Stomach (tissue), 8 donors: ENCODE measurements at regions not wholly inside any gene's neighbourhood (a gene's known extent, or its start where the extent isn't known, plus 50 kb on each side); places are given as distances from the start of the nearest gene placed in this dataset.

ENCODE experiments used
- DNase-seq, 2 donors: peaks; one replicate each; pipeline versions ENCODE4 v3.0.0 to v3.0.0-alpha.2; 2013 to 2019
- H3K27ac ChIP-seq, 5 donors: fragments of 200-600 bp in 4 of 5; sonication (generic) in 4 of 5; one replicate each; pipeline ENCODE4 v1.5.1; 2013 to 2019; ENCODE audit warnings: mild to moderate bottlenecking in 1 of 5, moderate library complexity in 1 of 5
- H3K27me3 ChIP-seq, 3 donors: fragments of 200-600 bp; sonication (generic); one replicate each; pipeline ENCODE4 v1.5.1; 2017 to 2019; ENCODE audit warnings: mixed run types in 1 of 3
- H3K36me3 ChIP-seq, 4 donors: fragments of 200-600 bp; sonication (generic); 1 replicate in 3 of 4; 2 replicates in 1 of 4; pipeline ENCODE4 v1.5.1; 2016 to 2019
- H3K4me1 ChIP-seq, 4 donors: fragments of 200-600 bp; sonication (generic); one replicate each; pipeline ENCODE4 v1.5.1; 2016 to 2019
- H3K4me3 ChIP-seq, 4 donors: fragments of 200-600 bp; sonication (generic) in 3 of 4; one replicate each; pipeline ENCODE4 v1.5.1; 2016 to 2019; ENCODE audit warnings: mild to moderate bottlenecking in 1 of 4
- H3K9me3 ChIP-seq, 4 donors: fragments of 200-600 bp; sonication (generic); one replicate each; pipeline ENCODE4 v1.5.1; 2016 to 2019
- CTCF ChIP-seq, 7 experiments: fragments of 450-650 bp in 4 of 7; fragments of 200-600 bp in 3 of 7; sonication (generic) in 3 of 7; IDR thresholded peaks; one replicate each; pipeline ENCODE4 v1.5.1; 2016 to 2019; ENCODE audit warnings: antibody characterized with exemption in 7 of 7, control low read depth in 2 of 7, mild to moderate bottlenecking in 1 of 7
- EP300 ChIP-seq: sonication (generic); formaldehyde crosslinking; IDR thresholded peaks from one replicate; pipeline ENCODE4 v1.6.1; 2017; ENCODE audit warnings: antibody characterized with exemption
- POLR2A ChIP-seq, 4 donors: fragments of 450-650 bp; IDR thresholded peaks; one replicate each; pipeline ENCODE4 v1.6.1; 2016; ENCODE audit warnings: antibody characterized with exemption in 4 of 4, control low read depth in 2 of 4, mild to moderate bottlenecking in 1 of 4, moderate library complexity in 1 of 4
- POLR2AphosphoS5 ChIP-seq, 3 donors: sonication (generic); formaldehyde crosslinking; IDR thresholded peaks; one replicate each; pipeline ENCODE4 v1.6.1; 2016; ENCODE audit warnings: antibody characterized with exemption in 3 of 3
- WGBS, 5 donors: extraction: QIAGEN DNeasy Blood & Tissue Kit in 3 of 5; methylation state at CpG; one replicate each; pipeline versions ENCODE4 v1.1.5 to v1.1.7; 2013 to 2018; 5-methylcytosine and 5-hydroxymethylcytosine counted together
- intact Hi-C: fragments of 100-400 bp; cut with DNase I; formaldehyde crosslinking; loops from one replicate; pipeline ENCODE4 v1.15.1; 2023; ENCODE audit warnings: low total_unique reads
- donor health status: healthy with polysubstance abuse.
- donor health status: Bipolar disorder and iron deficiency.
- donor health status: healthy.

GRCh38 chr10:108911814-108912541 is 1011.3 kb downstream of the XPNPEP1 start:
- intact Hi-C loops: no loop called here
- Histone ChIP-seq H3K9me3 (no peaks in the 10 kb centered on the region), H3K4me3 (peak overlapping the region; percentile 45 to 58 (median 50)), H3K36me3 (no peaks in the 10 kb centered on the region), H3K4me1 (peaks cover 4 to 11% (median 9%) of the 10 kb centered on the region in 4 donors), H3K27me3 (peaks cover 0 to 9% (median 8%) of the 10 kb centered on the region in 3 donors), H3K27ac (no peak overlapping the region)
- 3 to 4% (median 3%) methylated on average over 22 to 47 of the region's 47 CpGs for whole genome bisulfite sequencing, 5 donors
- no peak for TF ChIP-seq EP300
- TF ChIP-seq CTCF (IDR thresholded peaks at IDR 0.05): peak in 3 of 7 experiments; percentile 15 to 28 (median 17)
- TF ChIP-seq POLR2A (IDR thresholded peaks at IDR 0.05): no peak
- peak; percentile 64 to 86 for DNase-seq

- H3K4me3 ChIP-seq: no peak overlapping the region
- peaks cover 4 to 11% (median 9%) of the 10 kb centered on the region in 4 donors for H3K4me1 ChIP-seq
- DNase-seq: peak in 1 of 2 donors; percentile 14
- peaks cover 0 to 9% (median 8%) of the 10 kb centered on the region in 3 donors for H3K27me3 ChIP-seq
- TF ChIP-seq POLR2A (IDR thresholded peaks at IDR 0.05) (no peak), CTCF (IDR thresholded peaks at IDR 0.05) (no peak), POLR2AphosphoS5 (IDR thresholded peaks at IDR 0.05) (no peak), EP300 (no peak)
- H3K36me3 ChIP-seq: no peaks in the 10 kb centered on the region
- WGBS, 5 donors: 67 to 82% (median 77%) methylated on average over 1 of the region's 1 CpG
- H3K9me3 ChIP-seq: no peaks in the 10 kb centered on the region
- intact Hi-C loops: no loop called here
- H3K27ac ChIP-seq: no peak overlapping the region
These were observed 1015.2 kb downstream of the XPNPEP1 start for GRCh38 chr10:108908096-108908495.

GRCh38 chr10:108905821-108906220 is 1017.5 kb downstream of the XPNPEP1 start:
- WGBS, 5 donors: 67 to 85% (median 78%) methylated on average over 4 of the region's 4 CpGs
- Histone ChIP-seq H3K9me3 (no peaks in the 10 kb centered on the region), H3K4me1 (peaks cover 0 to 7% (median 6%) of the 10 kb centered on the region in 4 donors), H3K27ac (no peak overlapping the region), H3K36me3 (no peaks in the 10 kb centered on the region), H3K4me3 (no peak overlapping the region), H3K27me3 (no peaks in the 10 kb centered on the region)
- no peak for TF ChIP-seq POLR2A (IDR thresholded peaks at IDR 0.05)
- no peak for TF ChIP-seq EP300
- TF ChIP-seq CTCF (IDR thresholded peaks at IDR 0.05): no peak
- TF ChIP-seq POLR2AphosphoS5 (IDR thresholded peaks at IDR 0.05): no peak
- intact Hi-C loops: no loop called here
- DNase-seq: no peak

GRCh38 chr10:108905171-108905570 is 1018.1 kb downstream of the XPNPEP1 start:
- intact Hi-C loops: no loop called here
- Histone ChIP-seq H3K36me3 (no peaks in the 10 kb centered on the region), H3K4me3 (no peak overlapping the region), H3K27ac (no peak overlapping the region), H3K9me3 (no peaks in the 10 kb centered on the region), H3K4me1 (peaks cover 0 to 7% (median 6%) of the 10 kb centered on the region in 4 donors), H3K27me3 (no peaks in the 10 kb centered on the region)
- TF ChIP-seq EP300: no peak
- TF ChIP-seq POLR2AphosphoS5 (IDR thresholded peaks at IDR 0.05): no peak
- no peak for TF ChIP-seq CTCF (IDR thresholded peaks at IDR 0.05)
- no peak for TF ChIP-seq POLR2A (IDR thresholded peaks at IDR 0.05)
- DNase-seq: peak in 1 of 2 donors; percentile 30
